GM23338 (cell line): ENCODE measurements at regions not wholly inside any gene's neighbourhood (a gene's known extent, or its start where the extent isn't known, plus 50 kb on each side); places are given as distances from the start of the nearest gene placed in this dataset.

Experiments
- ATAC-seq: fragments of 200-7000 bp; cut with Tn5 transposase; 3 replicates; pipeline ENCODE4 v1.9.1; 2020
- DNase-seq: peaks from one replicate; pipeline ENCODE4 v3.0.0-alpha.2; 2015; ENCODE audit warnings: low spot score
- H2AFZ ChIP-seq: fragments of 200-600 bp; sonication (generic); 2 replicates; pipeline ENCODE4 v1.8.0; 2016; ENCODE audit warnings: antibody characterized with exemption, mild to moderate bottlenecking, moderate library complexity
- H3F3A ChIP-seq: fragments of 200-600 bp; sonication (generic); replicated peaks from 2 replicates; pipeline ENCODE4 v1.8.0; 2017; ENCODE audit warnings: antibody characterized with exemption, mixed run types, low read depth
- H3K27ac ChIP-seq: fragments of 200-600 bp; sonication (generic); 2 replicates; pipeline ENCODE4 v1.6.1; 2016; ENCODE audit warnings: low read depth
- H3K27me3 ChIP-seq: fragments of 200-600 bp; sonication (generic); 2 replicates; pipeline ENCODE4 v1.8.0; 2016; ENCODE audit warnings: mild to moderate bottlenecking, mixed run types, moderate library complexity; ENCODE audit not compliant: insufficient read depth
- H3K36me3 ChIP-seq: fragments of 200-600 bp; sonication (generic); 2 replicates; pipeline ENCODE4 v1.8.0; 2016; ENCODE audit warnings: mild to moderate bottlenecking; ENCODE audit not compliant: insufficient read depth
- H3K4me1 ChIP-seq: fragments of 200-600 bp; sonication (generic); 2 replicates; pipeline ENCODE4 v1.8.0; 2016; ENCODE audit warnings: mild to moderate bottlenecking, moderate library complexity; ENCODE audit not compliant: insufficient read depth
- H3K4me2 ChIP-seq: fragments of 200-600 bp; sonication (generic); 2 replicates; pipeline ENCODE4 v1.7.1; 2017; ENCODE audit warnings: mixed run types
- H3K4me3 ChIP-seq: fragments of 200-600 bp; sonication (generic); 2 replicates; pipeline ENCODE4 v1.6.1; 2016; ENCODE audit warnings: mixed run types
- H3K79me2 ChIP-seq: fragments of 200-600 bp; sonication (generic); replicated peaks from 2 replicates; pipeline ENCODE4 v1.8.0; 2017; ENCODE audit warnings: mild to moderate bottlenecking; ENCODE audit not compliant: insufficient read depth
- H3K9me2 ChIP-seq: fragments of 200-600 bp; sonication (generic); 2 replicates; pipeline ENCODE4 v1.8.0; 2017; ENCODE audit not compliant: insufficient read depth
- H4K20me1 ChIP-seq: fragments of 200-600 bp; sonication (generic); replicated peaks from 2 replicates; pipeline ENCODE4 v1.8.0; 2017; ENCODE audit warnings: mild to moderate bottlenecking; ENCODE audit not compliant: insufficient read depth
- H3K27ac Mint-ChIP-seq: 2 replicates; pipeline ENCODE4 v1.8.0; 2020; ENCODE audit warnings: inconsistent platforms, mild to moderate bottlenecking, moderate library complexity, mixed read lengths
- H3K27me3 Mint-ChIP-seq: 3 replicates; pipeline ENCODE4 v1.8.0; 2022; ENCODE audit warnings: low read depth, mild to moderate bottlenecking, moderate library complexity, mixed read lengths, inconsistent platforms; ENCODE audit not compliant: insufficient read depth, poor library complexity
- H3K36me3 Mint-ChIP-seq: 3 replicates; pipeline ENCODE4 v1.8.0; 2021; ENCODE audit warnings: low read depth, mild to moderate bottlenecking, inconsistent platforms, moderate library complexity, mixed read lengths
- H3K4me1 Mint-ChIP-seq: 3 replicates; pipeline ENCODE4 v1.8.0; 2020; ENCODE audit warnings: mild to moderate bottlenecking, inconsistent platforms, mixed read lengths
- H3K4me3 Mint-ChIP-seq: 3 replicates; pipeline ENCODE4 v1.8.0; 2021; ENCODE audit warnings: moderate library complexity, mild to moderate bottlenecking, inconsistent platforms, mixed read lengths
- H3K9me3 Mint-ChIP-seq: 3 replicates; pipeline ENCODE4 v1.8.0; 2020; ENCODE audit warnings: moderate library complexity, mild to moderate bottlenecking, inconsistent platforms, mixed read lengths
- CREB1 ChIP-seq: fragments of 250-450 bp; sonication (Bioruptor Pico); IDR thresholded peaks from 2 replicates; pipeline ENCODE4 v1.5.0; 2020; ENCODE audit warnings: low read depth, mild to moderate bottlenecking, moderate library complexity
- EZH2 ChIP-seq: fragments of 200-600 bp; sonication (generic); IDR thresholded peaks from one replicate; pipeline ENCODE4 v1.8.0; 2017; ENCODE audit warnings: antibody characterized with exemption, mild to moderate bottlenecking, low read depth; ENCODE audit not compliant: unreplicated experiment
- EZH2phosphoT487 ChIP-seq: fragments of 200-600 bp; sonication (generic); IDR thresholded peaks from one replicate; pipeline ENCODE4 v1.8.1; 2018; ENCODE audit warnings: antibody characterized with exemption; ENCODE audit not compliant: unreplicated experiment
- NANOG ChIP-seq: IDR thresholded peaks from 2 replicates; pipeline ENCODE4 v1.6.1; 2016; ENCODE audit warnings: antibody characterized with exemption, borderline replicate concordance
- STAT1 ChIP-seq: IDR thresholded peaks from one replicate; pipeline ENCODE4 v1.6.1; 2016; ENCODE audit warnings: antibody characterized with exemption; ENCODE audit not compliant: unreplicated experiment
- ZNF114 ChIP-seq: fragments of 250-450 bp; sonication (Bioruptor Pico); IDR thresholded peaks from 2 replicates; pipeline ENCODE4 v1.5.0; 2020; ENCODE audit warnings: mild to moderate bottlenecking, moderate library complexity
- ZNF331 ChIP-seq: fragments of 250-450 bp; sonication (Bioruptor Pico); IDR thresholded peaks from 2 replicates; pipeline ENCODE4 v1.5.0; 2020; ENCODE audit warnings: low read depth, mild to moderate bottlenecking, moderate library complexity
- TF ChIP-seq, protein P1 (sequence below): IDR thresholded peaks from one replicate; pipeline ENCODE4 v1.6.1; 2018; ENCODE audit warnings: antibody characterized with exemption; ENCODE audit not compliant: unreplicated experiment
- TF ChIP-seq, protein P2 (sequence below): fragments of 250-450 bp; sonication (Bioruptor Pico); IDR thresholded peaks from 2 replicates; pipeline ENCODE4 v1.5.0; 2020; ENCODE audit warnings: mild to moderate bottlenecking, moderate library complexity
- TF ChIP-seq, protein P3 (sequence below), 2 experiments: fragments of 200-600 bp in 1 of 2; sonication (generic) in 1 of 2; conservative IDR thresholded peaks; 2 replicates each; pipeline versions ENCODE4 v1.5.1 to v1.6.1; 2016 to 2017; ENCODE audit warnings: antibody characterized with exemption in 2 of 2, low read depth in 2 of 2, mild to moderate bottlenecking in 2 of 2, moderate library complexity in 1 of 2

DNA sequence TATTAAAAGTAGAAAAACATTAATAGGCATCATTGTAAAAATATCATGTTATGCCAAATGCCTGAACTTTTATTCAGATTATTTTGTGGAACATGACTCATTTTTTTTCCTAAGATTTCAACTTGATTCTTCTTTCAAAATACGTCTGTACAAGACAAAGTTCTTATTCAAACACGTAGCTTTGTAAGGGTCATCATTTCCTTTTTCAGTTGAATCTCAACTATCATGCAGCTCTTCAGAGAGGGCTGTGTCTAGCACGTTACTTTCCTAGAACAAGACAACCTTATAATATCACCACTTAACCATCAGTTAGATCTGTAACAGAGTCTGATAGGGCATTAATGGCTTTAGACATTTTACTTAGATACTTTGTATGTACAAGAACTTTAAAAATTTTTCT, 608.9 kb downstream of the AMY1C start (continued):
- TF ChIP-seq, protein P1, sequence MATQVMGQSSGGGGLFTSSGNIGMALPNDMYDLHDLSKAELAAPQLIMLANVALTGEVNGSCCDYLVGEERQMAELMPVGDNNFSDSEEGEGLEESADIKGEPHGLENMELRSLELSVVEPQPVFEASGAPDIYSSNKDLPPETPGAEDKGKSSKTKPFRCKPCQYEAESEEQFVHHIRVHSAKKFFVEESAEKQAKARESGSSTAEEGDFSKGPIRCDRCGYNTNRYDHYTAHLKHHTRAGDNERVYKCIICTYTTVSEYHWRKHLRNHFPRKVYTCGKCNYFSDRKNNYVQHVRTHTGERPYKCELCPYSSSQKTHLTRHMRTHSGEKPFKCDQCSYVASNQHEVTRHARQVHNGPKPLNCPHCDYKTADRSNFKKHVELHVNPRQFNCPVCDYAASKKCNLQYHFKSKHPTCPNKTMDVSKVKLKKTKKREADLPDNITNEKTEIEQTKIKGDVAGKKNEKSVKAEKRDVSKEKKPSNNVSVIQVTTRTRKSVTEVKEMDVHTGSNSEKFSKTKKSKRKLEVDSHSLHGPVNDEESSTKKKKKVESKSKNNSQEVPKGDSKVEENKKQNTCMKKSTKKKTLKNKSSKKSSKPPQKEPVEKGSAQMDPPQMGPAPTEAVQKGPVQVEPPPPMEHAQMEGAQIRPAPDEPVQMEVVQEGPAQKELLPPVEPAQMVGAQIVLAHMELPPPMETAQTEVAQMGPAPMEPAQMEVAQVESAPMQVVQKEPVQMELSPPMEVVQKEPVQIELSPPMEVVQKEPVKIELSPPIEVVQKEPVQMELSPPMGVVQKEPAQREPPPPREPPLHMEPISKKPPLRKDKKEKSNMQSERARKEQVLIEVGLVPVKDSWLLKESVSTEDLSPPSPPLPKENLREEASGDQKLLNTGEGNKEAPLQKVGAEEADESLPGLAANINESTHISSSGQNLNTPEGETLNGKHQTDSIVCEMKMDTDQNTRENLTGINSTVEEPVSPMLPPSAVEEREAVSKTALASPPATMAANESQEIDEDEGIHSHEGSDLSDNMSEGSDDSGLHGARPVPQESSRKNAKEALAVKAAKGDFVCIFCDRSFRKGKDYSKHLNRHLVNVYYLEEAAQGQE, result no peak
- no peak for TF ChIP-seq STAT1

DNA sequence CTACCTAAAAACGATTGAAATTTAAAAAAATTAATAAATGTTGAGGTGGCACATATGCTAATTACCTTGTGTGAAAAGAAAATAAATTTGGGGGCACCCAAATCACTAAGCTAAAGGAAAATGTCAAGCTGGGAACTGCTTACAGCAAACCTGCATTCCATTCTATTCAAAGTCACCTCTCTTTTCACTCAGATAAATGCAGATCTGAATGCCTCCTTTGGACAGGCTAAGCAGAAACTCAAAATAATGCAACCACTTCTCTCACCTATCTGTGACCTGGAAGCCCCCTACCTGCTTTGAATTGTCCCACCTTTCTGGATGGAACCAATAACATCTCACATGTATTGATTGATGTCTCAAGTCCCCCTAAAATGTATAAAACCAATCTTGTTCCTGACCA, 628.7 kb downstream of the AMY1C start:
- Histone ChIP-seq H3K79me2 (no peaks in the 10 kb centered on the region), H3F3A (no peaks in the 10 kb centered on the region), H2AFZ (no peak overlapping the region), H3K36me3 (no peaks in the 10 kb centered on the region), H4K20me1 (no peaks in the 10 kb centered on the region), H3K4me3 (no peak overlapping the region), H3K4me1 (no peaks in the 10 kb centered on the region; the same call in 1 of the 2 replicates), H3K27ac (no peak overlapping the region), H3K9me2 (no peaks in the 10 kb centered on the region; the same call in 1 of the 2 replicates), H3K27me3 (no peaks in the 10 kb centered on the region), H3K4me2 (no peak overlapping the region)
- Mint-ChIP-seq H3K4me1 (peaks cover 6% of the 10 kb centered on the region; the same call in 2 of the 3 replicates), H3K36me3 (no peaks in the 10 kb centered on the region; the same call in 2 of the 3 replicates), H3K27ac (no peak overlapping the region), H3K4me3 (no peak overlapping the region), H3K9me3 (peaks cover 7% of the 10 kb centered on the region), H3K27me3 (no peaks in the 10 kb centered on the region)
- peak; percentile 61 for ATAC-seq
- peak; percentile 31 for DNase-seq
- TF ChIP-seq, protein P1, result no peak
- TF ChIP-seq, protein P2, sequence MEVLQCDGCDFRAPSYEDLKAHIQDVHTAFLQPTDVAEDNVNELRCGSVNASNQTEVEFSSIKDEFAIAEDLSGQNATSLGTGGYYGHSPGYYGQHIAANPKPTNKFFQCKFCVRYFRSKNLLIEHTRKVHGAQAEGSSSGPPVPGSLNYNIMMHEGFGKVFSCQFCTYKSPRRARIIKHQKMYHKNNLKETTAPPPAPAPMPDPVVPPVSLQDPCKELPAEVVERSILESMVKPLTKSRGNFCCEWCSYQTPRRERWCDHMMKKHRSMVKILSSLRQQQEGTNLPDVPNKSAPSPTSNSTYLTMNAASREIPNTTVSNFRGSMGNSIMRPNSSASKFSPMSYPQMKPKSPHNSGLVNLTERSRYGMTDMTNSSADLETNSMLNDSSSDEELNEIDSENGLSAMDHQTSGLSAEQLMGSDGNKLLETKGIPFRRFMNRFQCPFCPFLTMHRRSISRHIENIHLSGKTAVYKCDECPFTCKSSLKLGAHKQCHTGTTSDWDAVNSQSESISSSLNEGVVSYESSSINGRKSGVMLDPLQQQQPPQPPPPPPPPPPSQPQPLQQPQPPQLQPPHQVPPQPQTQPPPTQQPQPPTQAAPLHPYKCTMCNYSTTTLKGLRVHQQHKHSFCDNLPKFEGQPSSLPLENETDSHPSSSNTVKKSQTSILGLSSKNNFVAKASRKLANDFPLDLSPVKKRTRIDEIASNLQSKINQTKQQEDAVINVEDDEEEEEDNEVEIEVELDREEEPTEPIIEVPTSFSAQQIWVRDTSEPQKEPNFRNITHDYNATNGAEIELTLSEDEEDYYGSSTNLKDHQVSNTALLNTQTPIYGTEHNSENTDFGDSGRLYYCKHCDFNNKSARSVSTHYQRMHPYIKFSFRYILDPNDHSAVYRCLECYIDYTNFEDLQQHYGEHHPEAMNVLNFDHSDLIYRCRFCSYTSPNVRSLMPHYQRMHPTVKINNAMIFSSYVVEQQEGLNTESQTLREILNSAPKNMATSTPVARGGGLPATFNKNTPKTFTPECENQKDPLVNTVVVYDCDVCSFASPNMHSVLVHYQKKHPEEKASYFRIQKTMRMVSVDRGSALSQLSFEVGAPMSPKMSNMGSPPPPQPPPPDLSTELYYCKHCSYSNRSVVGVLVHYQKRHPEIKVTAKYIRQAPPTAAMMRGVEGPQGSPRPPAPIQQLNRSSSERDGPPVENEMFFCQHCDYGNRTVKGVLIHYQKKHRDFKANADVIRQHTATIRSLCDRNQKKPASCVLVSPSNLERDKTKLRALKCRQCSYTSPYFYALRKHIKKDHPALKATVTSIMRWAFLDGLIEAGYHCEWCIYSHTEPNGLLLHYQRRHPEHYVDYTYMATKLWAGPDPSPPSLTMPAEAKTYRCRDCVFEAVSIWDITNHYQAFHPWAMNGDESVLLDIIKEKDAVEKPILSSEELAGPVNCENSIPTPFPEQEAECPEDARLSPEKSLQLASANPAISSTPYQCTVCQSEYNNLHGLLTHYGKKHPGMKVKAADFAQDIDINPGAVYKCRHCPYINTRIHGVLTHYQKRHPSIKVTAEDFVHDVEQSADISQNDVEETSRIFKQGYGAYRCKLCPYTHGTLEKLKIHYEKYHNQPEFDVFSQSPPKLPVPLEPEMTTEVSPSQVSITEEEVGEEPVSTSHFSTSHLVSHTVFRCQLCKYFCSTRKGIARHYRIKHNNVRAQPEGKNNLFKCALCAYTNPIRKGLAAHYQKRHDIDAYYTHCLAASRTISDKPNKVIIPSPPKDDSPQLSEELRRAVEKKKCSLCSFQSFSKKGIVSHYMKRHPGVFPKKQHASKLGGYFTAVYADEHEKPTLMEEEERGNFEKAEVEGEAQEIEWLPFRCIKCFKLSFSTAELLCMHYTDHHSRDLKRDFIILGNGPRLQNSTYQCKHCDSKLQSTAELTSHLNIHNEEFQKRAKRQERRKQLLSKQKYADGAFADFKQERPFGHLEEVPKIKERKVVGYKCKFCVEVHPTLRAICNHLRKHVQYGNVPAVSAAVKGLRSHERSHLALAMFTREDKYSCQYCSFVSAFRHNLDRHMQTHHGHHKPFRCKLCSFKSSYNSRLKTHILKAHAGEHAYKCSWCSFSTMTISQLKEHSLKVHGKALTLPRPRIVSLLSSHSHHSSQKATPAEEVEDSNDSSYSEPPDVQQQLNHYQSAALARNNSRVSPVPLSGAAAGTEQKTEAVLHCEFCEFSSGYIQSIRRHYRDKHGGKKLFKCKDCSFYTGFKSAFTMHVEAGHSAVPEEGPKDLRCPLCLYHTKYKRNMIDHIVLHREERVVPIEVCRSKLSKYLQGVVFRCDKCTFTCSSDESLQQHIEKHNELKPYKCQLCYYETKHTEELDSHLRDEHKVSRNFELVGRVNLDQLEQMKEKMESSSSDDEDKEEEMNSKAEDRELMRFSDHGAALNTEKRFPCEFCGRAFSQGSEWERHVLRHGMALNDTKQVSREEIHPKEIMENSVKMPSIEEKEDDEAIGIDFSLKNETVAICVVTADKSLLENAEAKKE (CRISPR knock-in tag), result no peak
- TF ChIP-seq ZNF114 (CRISPR knock-in tag) (no peak), STAT1 (no peak), ZNF331 (CRISPR knock-in tag) (no peak), CREB1 (CRISPR knock-in tag) (no peak), NANOG (no peak), EZH2 (no peak), EZH2phosphoT487 (no peak)
- TF ChIP-seq, protein P3, sequence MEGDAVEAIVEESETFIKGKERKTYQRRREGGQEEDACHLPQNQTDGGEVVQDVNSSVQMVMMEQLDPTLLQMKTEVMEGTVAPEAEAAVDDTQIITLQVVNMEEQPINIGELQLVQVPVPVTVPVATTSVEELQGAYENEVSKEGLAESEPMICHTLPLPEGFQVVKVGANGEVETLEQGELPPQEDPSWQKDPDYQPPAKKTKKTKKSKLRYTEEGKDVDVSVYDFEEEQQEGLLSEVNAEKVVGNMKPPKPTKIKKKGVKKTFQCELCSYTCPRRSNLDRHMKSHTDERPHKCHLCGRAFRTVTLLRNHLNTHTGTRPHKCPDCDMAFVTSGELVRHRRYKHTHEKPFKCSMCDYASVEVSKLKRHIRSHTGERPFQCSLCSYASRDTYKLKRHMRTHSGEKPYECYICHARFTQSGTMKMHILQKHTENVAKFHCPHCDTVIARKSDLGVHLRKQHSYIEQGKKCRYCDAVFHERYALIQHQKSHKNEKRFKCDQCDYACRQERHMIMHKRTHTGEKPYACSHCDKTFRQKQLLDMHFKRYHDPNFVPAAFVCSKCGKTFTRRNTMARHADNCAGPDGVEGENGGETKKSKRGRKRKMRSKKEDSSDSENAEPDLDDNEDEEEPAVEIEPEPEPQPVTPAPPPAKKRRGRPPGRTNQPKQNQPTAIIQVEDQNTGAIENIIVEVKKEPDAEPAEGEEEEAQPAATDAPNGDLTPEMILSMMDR (conservative IDR thresholded peaks at IDR 0.05; ENCODE audit: low read depth in 2 of 2), result no peak
